Right lobe of liver (tissue), 6 donors: ENCODE measurements at regions not wholly inside any gene's neighbourhood (a gene's known extent, or its start where the extent isn't known, plus 50 kb on each side); places are given as distances from the start of the nearest gene placed in this dataset.

ENCODE experiments used
- ATAC-seq, 4 donors: fragments of 200-7000 bp; cut with Tn5 transposase; one replicate each; pipeline ENCODE4 v1.9.1; 2020; ENCODE audit warnings: mild to moderate bottlenecking in 4 of 4, moderate library complexity in 4 of 4
- DNase-seq, 3 donors: peaks; one replicate each; pipeline ENCODE4 v3.0.0-alpha.2; 2020
- H3K27ac ChIP-seq, 3 donors: fragments of 200-600 bp; one replicate each; pipeline ENCODE4 v1.8.0; 2022
- H3K27me3 ChIP-seq, 2 donors: fragments of 200-600 bp; one replicate each; pipeline ENCODE4 v1.8.0; 2022
- H3K36me3 ChIP-seq, 4 donors: fragments of 200-600 bp; sonication (generic) in 1 of 4; one replicate each; pipeline versions ENCODE4 v1.5.1 to v1.8.0; 2017 to 2022; ENCODE audit warnings: control low read depth in 1 of 4
- H3K4me1 ChIP-seq, 4 donors: fragments of 200-600 bp; sonication (generic) in 1 of 4; one replicate each; pipeline versions ENCODE4 v1.5.1 to v1.8.0; 2017 to 2022; ENCODE audit warnings: control low read depth in 1 of 4
- H3K4me3 ChIP-seq, 3 donors: fragments of 200-600 bp; one replicate each; pipeline ENCODE4 v1.8.0; 2022
- H3K9me3 ChIP-seq, 4 donors: fragments of 200-600 bp; sonication (generic) in 1 of 4; one replicate each; pipeline versions ENCODE4 v1.5.1 to v1.8.0; 2017 to 2022; ENCODE audit warnings: control low read depth in 1 of 4
- CTCF ChIP-seq, 4 donors: fragments of 200-600 bp in 3 of 4; fragments of 450-650 bp in 1 of 4; IDR thresholded peaks; one replicate each; pipeline versions ENCODE4 v1.5.1 to v1.8.0; 2016 to 2022; ENCODE audit warnings: antibody characterized with exemption in 4 of 4, mild to moderate bottlenecking in 2 of 4
- POLR2A ChIP-seq: fragments of 450-650 bp; IDR thresholded peaks from one replicate; pipeline ENCODE4 v1.6.1; 2017; ENCODE audit warnings: antibody characterized with exemption, mild to moderate bottlenecking
- WGBS: methylation state at CpG from one replicate; pipeline ENCODE4 v1.1.6; 2018; ENCODE audit warnings: low coverage, low lambda C conversion rate; ENCODE audit not compliant: insufficient coverage; ENCODE audit errors: missing lambda C conversion rate; 5-methylcytosine and 5-hydroxymethylcytosine counted together
- intact Hi-C, 2 donors: fragments of 100-400 bp; cut with DNase I; formaldehyde crosslinking; loops; one replicate each; pipeline versions ENCODE4 v1.11.2 to v1.14.1; 2022
- donor health status: DM: no; HTN: yes; CAD: no.
- donor health status: DM: no; HTN: no; CAD: no.
- donor health status: DM: no; HTN: no; CAD: no.
- donor health status: DM: no; HTN: yes; CAD: no.
- donor health status: DM: no; HTN: yes; CAD: no.

- intact Hi-C loops, result no loop called here
- ATAC-seq (peak in 1 of 4 donors; percentile 27), DNase-seq (no peak)
- no peaks in the 10 kb centered on the region for H3K4me1 ChIP-seq
- no peak overlapping the region for H3K4me3 ChIP-seq
- TF ChIP-seq CTCF (IDR thresholded peaks at IDR 0.05) (no peak), POLR2A (no peak)
- H3K27ac ChIP-seq, result no peak overlapping the region
- WGBS, result 74% methylated on average over 3 of the region's 3 CpGs
- H3K27me3 ChIP-seq, result no peaks in the 10 kb centered on the region
- H3K36me3 ChIP-seq, result no peaks in the 10 kb centered on the region
- no peaks in the 10 kb centered on the region for H3K9me3 ChIP-seq
Measured at GRCh38 chr5:39648085-39648847, 223.5 kb upstream of the DAB2 start.

- no peak overlapping the region for H3K4me3 ChIP-seq
- ATAC-seq, result no peak
- TF ChIP-seq CTCF (IDR thresholded peaks at IDR 0.05), result no peak
- no peak for TF ChIP-seq POLR2A
- no peaks in the 10 kb centered on the region for H3K9me3 ChIP-seq
- peaks cover 0 to 2% (median 0%) of the 10 kb centered on the region in 4 donors for H3K4me1 ChIP-seq
- no peak overlapping the region for H3K27ac ChIP-seq
- no peaks in the 10 kb centered on the region for H3K36me3 ChIP-seq
- 100% methylated on average over 1 of the region's 1 CpG for WGBS
- no peaks in the 10 kb centered on the region for H3K27me3 ChIP-seq
- intact Hi-C loops, result no loop called here
- no peak for DNase-seq
Measured at GRCh38 chr5:39640552-39640951, 215.8 kb upstream of the DAB2 start.

- intact Hi-C loops, result no loop called here
- Histone ChIP-seq H3K9me3 (no peaks in the 10 kb centered on the region), H3K4me1 (peaks cover 0 to 2% (median 0%) of the 10 kb centered on the region in 4 donors), H3K27ac (no peak overlapping the region), H3K27me3 (no peaks in the 10 kb centered on the region), H3K4me3 (no peak overlapping the region), H3K36me3 (no peaks in the 10 kb centered on the region)
- DNase-seq (no peak), ATAC-seq (peak; percentile 47 to 81 (median 72))
- no peak for TF ChIP-seq CTCF (IDR thresholded peaks at IDR 0.05)
- TF ChIP-seq POLR2A, result no peak
- 26% methylated on average over 3 of the region's 3 CpGs for WGBS
Measured at GRCh38 chr5:39639618-39640089, 214.9 kb upstream of the DAB2 start.

GRCh38 chr5:39638813-39639212 lies 214.0 kb upstream of the DAB2 start:
- Histone ChIP-seq H3K36me3 (no peaks in the 10 kb centered on the region), H3K4me1 (peaks cover 0 to 2% (median 0%) of the 10 kb centered on the region in 4 donors), H3K27me3 (no peaks in the 10 kb centered on the region), H3K4me3 (no peak overlapping the region), H3K9me3 (no peaks in the 10 kb centered on the region), H3K27ac (no peak overlapping the region)
- TF ChIP-seq CTCF (IDR thresholded peaks at IDR 0.05), result no peak
- no peak for TF ChIP-seq POLR2A
- DNase-seq, result no peak
- ATAC-seq, result no peak
- intact Hi-C loops, result no loop called here
